ENCODE measurements at regions not wholly inside any gene's neighbourhood (a gene's known extent, or its start where the extent isn't known, plus 50 kb on each side); places are given as distances from the start of the nearest gene placed in this dataset.

DNA sequence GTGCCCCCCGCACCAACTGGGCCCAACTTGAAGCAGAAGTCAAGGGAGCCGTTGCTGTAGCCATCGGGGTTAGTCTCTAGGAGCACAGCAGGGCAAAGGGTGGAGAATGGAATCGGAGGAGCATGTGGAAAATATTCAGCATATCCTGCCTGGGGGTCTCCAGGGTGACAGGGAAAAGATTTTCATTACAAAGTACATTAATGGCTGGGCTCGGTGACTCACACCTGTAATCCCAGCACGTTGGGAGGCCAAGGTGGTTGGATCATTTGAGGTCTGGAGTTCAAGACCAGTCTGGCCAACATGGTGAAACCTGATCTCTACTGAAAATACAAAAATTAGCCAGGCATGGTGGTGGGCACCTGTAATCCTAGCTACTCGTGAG lies 53.8 kb upstream of the ABLIM1 start (continued):
- TF ChIP-seq JUNB (IDR thresholded peaks at IDR 0.05; ENCODE audit: unreplicated experiment) (no peak), REST (IDR thresholded peaks at IDR 0.05; ENCODE audit: unreplicated experiment) (no peak), EZH2phosphoT487 (IDR thresholded peaks at IDR 0.05; ENCODE audit: unreplicated experiment) (no peak)

DNA sequence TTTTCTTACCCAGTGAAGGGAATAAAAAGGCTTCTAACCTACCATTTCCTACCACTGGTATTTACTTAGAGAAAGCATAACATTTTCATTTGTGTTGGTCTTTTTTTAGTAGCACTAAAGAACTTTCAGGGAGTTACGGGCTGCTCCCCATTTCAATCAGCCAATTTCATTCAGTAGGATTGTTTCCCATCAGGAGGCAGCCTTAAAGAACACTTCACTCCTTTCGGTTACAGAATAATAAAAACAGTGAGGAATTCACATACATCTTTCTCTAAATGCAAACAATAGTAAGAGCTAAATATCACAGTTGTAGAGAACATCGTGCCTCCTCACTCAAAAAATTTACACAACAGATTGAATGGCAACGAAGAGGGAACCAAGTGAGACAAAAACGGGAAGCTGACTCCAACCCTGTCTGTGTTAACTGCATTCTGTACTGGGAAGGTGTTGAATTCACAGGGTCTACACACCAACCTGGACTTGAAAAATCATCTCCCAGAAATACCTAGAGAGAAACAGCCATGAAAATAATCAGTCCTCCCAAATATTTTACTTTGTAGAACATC lies 55.5 kb upstream of the ABLIM1 start:
- TF ChIP-seq ETS1 (IDR thresholded peaks at IDR 0.05) (no peak), EZH2phosphoT487 (IDR thresholded peaks at IDR 0.05; ENCODE audit: unreplicated experiment) (no peak), ZNF462 (CRISPR knock-in tag; IDR thresholded peaks at IDR 0.05) (no peak), JUNB (IDR thresholded peaks at IDR 0.05; ENCODE audit: unreplicated experiment) (no peak), POLR2AphosphoS5 (IDR thresholded peaks at IDR 0.05; ENCODE audit: low read depth) (no peak)
- peaks cover 6% of the 10 kb centered on the region for H3K4me1 ChIP-seq (ENCODE audit: insufficient read depth)
- H3K4me3 ChIP-seq = no peak overlapping the region
- H3F3A ChIP-seq (replicated peaks; ENCODE audit: low read depth) = no peaks in the 10 kb centered on the region
- H3K79me2 ChIP-seq (replicated peaks; ENCODE audit: insufficient read depth) = no peaks in the 10 kb centered on the region
- no peaks in the 10 kb centered on the region for H3K9me3 Mint-ChIP-seq
- H3K27ac Mint-ChIP-seq = no peak overlapping the region
- DNase-seq (ENCODE audit: low spot score) (no peak), ATAC-seq (no peak)
- no peaks in the 10 kb centered on the region for H3K9me2 ChIP-seq (ENCODE audit: insufficient read depth)
- peak overlapping the region; percentile 41; the same call in 1 of the 2 replicates for H2AFZ ChIP-seq
- no peaks in the 10 kb centered on the region for H4K20me1 ChIP-seq (replicated peaks; ENCODE audit: insufficient read depth)
- H3K27me3 ChIP-seq (ENCODE audit: insufficient read depth) = no peaks in the 10 kb centered on the region
- no peaks in the 10 kb centered on the region for H3K36me3 ChIP-seq (ENCODE audit: insufficient read depth)
- no peaks in the 10 kb centered on the region for H3K27me3 Mint-ChIP-seq (ENCODE audit: insufficient read depth, low read depth, poor library complexity)
- H3K36me3 Mint-ChIP-seq (ENCODE audit: low read depth) = no peaks in the 10 kb centered on the region
- no peak overlapping the region for H3K27ac ChIP-seq (ENCODE audit: low read depth)
- peaks cover 28% of the 10 kb centered on the region for H3K4me1 Mint-ChIP-seq
- H3K4me2 ChIP-seq = 0 out of 2 replicates have a peak overlapping the region, but pooled peaks have one; percentile 15
- no peak overlapping the region for H3K4me3 Mint-ChIP-seq
